Lower leg skin (tissue), 3 donors: ENCODE measurements at regions not wholly inside any gene's neighbourhood (a gene's known extent, or its start where the extent isn't known, plus 50 kb on each side); places are given as distances from the start of the nearest gene placed in this dataset.

Experiments
- POLR2A ChIP-seq, 2 donors: fragments of 450-650 bp; IDR thresholded peaks; one replicate each; pipeline ENCODE4 v1.6.1; 2016 to 2017; ENCODE audit warnings: antibody characterized with exemption in 2 of 2, mild to moderate bottlenecking in 1 of 2, moderate library complexity in 1 of 2
- TF ChIP-seq, protein P1 (sequence below), 3 donors: fragments of 450-650 bp; IDR thresholded peaks; one replicate each; pipeline ENCODE4 v1.5.1; 2016; ENCODE audit warnings: antibody characterized with exemption in 3 of 3, mild to moderate bottlenecking in 3 of 3, moderate library complexity in 2 of 3

DNA sequence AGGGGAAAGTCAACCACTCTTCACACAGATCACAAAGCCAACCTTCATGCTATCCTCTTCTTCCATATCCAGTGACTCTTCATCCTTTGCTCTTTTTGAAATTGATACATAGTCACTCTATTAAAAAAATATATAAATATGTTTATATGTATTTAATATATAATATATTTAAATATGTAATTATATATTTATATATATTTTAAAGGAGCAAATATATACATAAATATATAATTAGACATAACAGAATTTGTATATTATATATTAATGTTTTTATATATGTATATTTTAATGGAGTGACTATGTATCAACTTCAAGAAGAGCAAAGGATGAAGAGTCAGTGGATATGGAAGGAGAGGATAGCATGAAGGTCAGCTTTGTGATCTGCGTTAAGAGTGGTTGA, 374.9 kb downstream of the CDH9 start:
- TF ChIP-seq, protein P1, sequence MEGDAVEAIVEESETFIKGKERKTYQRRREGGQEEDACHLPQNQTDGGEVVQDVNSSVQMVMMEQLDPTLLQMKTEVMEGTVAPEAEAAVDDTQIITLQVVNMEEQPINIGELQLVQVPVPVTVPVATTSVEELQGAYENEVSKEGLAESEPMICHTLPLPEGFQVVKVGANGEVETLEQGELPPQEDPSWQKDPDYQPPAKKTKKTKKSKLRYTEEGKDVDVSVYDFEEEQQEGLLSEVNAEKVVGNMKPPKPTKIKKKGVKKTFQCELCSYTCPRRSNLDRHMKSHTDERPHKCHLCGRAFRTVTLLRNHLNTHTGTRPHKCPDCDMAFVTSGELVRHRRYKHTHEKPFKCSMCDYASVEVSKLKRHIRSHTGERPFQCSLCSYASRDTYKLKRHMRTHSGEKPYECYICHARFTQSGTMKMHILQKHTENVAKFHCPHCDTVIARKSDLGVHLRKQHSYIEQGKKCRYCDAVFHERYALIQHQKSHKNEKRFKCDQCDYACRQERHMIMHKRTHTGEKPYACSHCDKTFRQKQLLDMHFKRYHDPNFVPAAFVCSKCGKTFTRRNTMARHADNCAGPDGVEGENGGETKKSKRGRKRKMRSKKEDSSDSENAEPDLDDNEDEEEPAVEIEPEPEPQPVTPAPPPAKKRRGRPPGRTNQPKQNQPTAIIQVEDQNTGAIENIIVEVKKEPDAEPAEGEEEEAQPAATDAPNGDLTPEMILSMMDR (IDR thresholded peaks at IDR 0.05): no peak
- no peak for TF ChIP-seq POLR2A (IDR thresholded peaks at IDR 0.05)
